Erythroblast (primary cell): ENCODE measurements at regions not wholly inside any gene's neighbourhood (a gene's known extent, or its start where the extent isn't known, plus 50 kb on each side); places are given as distances from the start of the nearest gene placed in this dataset.

ENCODE experiments used
- GATA1 ChIP-seq: IDR thresholded peaks from 2 replicates; pipeline ENCODE4 v1.6.1; 2011; ENCODE audit warnings: low read depth, mild to moderate bottlenecking, control low read depth, low read length, moderate library complexity
- POLR2A ChIP-seq: IDR thresholded peaks from 2 replicates; pipeline ENCODE4 v1.6.1; 2011; ENCODE audit warnings: mild to moderate bottlenecking, low read length

- no peak for TF ChIP-seq POLR2A
- TF ChIP-seq GATA1, result no peak
Observed at GRCh38 chr3:177529071-177529550, 331.8 kb upstream of the TBL1XR1 start.
